ENCODE measurements at regions not wholly inside any gene's neighbourhood (a gene's known extent, or its start where the extent isn't known, plus 50 kb on each side); places are given as distances from the start of the nearest gene placed in this dataset.

DNA sequence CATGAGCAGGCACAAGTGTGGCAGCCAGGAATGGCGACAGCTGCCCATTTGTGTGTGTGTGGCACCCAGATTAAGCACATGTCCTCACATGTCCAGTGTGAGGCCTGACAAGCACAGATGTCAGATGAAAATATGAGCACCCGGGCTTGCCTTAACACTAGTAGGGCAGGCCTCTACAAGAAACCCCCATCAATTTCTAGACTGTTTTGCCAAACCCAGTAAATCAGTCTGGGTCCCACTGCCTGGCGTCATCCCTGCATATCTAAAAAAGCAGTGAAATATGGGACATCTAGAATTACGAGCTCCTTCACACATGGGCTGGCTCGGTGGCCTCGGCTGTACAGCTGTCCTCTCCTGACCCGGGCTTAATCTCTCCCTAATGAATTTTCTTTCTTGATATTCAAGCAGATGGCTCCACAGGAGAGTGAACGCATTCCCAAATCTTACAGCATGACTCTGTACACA lies 432.7 kb downstream of the FOXO1 start:
- Mint-ChIP-seq H3K4me3 (no peak overlapping the region), H3K9me3 (peaks cover 5% of the 10 kb centered on the region), H3K27ac (no peak overlapping the region), H3K36me3 (ENCODE audit: low read depth) (no peaks in the 10 kb centered on the region), H3K4me1 (peaks cover 26% of the 10 kb centered on the region), H3K27me3 (no peaks in the 10 kb centered on the region)
- ATAC-seq: no peak
- DNase-seq: no peak

DNA sequence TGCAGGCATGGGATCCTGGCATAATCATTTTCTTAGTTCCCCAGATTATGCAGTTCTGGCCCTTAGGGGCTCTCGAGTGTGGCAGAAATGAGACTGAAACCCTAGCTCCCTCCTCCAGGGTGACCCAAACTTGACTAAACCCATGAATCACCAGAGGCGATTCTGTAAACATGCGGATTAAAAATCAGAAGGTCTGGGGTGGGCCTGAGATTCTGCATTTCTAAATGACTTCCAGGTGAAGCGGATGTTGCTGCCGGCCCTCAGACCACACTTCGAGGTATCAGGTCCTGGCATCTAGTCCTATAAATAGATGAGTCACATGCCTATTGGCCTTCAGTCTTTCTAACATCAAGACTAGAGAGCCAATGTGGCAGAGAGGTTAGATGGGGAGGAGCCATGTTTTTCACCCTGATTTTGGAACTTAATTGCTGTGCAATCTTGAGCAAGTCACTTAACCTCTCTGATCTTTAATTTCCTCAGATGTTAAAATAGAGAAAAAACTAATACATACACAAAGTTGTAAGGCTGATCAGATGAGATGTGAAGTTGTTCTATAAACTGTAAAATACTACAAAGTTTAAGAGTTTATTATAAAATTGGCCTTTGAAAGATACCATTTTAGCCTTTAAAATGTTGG lies 431.2 kb downstream of the FOXO1 start:
- Mint-ChIP-seq H3K36me3 (ENCODE audit: low read depth) (no peaks in the 10 kb centered on the region), H3K27me3 (no peaks in the 10 kb centered on the region), H3K4me1 (peaks cover 18% of the 10 kb centered on the region), H3K4me3 (no peak overlapping the region), H3K9me3 (peaks cover 5% of the 10 kb centered on the region), H3K27ac (no peak overlapping the region)
- DNase-seq (no peak), ATAC-seq (peak; percentile 41)

DNA sequence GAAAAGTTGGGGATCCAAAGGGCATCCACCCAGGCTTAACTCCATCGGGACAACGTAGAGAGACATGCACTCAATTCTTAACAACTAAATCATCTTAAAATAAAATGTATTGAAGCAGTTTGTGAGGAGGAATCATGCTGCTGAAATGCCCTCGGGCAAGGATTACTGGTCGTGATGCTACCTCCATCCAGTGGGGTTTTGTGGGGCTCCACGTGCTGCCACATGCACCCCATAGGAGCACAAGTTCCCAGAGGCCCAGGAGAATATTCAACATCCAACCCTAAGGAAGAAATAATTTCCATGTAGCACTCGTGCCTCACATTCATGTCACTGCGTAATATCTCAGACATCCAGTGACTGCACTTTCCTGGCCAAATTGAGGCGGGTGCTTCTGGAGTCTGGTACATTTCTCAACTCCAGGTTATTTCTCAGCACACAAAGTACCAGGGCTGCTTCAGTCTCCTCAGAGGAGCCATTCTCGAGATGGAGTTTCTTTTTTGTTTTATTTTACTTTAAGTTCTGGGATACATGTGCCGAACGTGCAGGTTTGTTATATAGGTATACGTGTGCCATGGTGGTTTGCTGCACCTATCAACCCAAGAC lies 429.8 kb downstream of the FOXO1 start:
- DNase-seq (no peak), ATAC-seq (no peak)
- Mint-ChIP-seq H3K4me1 (peaks cover 6% of the 10 kb centered on the region), H3K27ac (no peak overlapping the region), H3K9me3 (no peaks in the 10 kb centered on the region), H3K27me3 (no peaks in the 10 kb centered on the region), H3K4me3 (no peak overlapping the region), H3K36me3 (ENCODE audit: low read depth) (no peaks in the 10 kb centered on the region)

DNA sequence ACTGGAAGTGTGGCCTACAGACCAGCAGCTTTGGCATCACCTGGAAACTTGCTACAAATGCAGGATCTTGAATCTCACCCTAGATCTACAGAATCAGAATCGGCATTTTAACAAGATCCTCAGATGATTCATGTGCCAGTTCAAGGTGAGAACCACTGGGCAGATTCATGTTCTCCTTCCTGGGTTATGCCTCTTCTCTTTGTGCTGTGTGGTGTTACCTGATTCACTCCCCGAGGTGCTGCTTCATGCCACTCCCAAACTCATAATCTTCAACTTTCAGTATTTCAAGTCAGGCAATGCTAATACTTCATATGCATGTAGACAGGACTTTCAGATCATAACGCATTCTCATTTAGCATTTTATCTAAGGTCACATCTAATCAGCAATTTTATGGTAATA lies 427.7 kb downstream of the FOXO1 start:
- no peak for ATAC-seq
- DNase-seq: no peak
- H3K36me3 Mint-ChIP-seq (ENCODE audit: low read depth): no peaks in the 10 kb centered on the region
- peaks cover 5% of the 10 kb centered on the region for H3K4me1 Mint-ChIP-seq
- H3K27ac Mint-ChIP-seq: no peak overlapping the region
- no peaks in the 10 kb centered on the region for H3K9me3 Mint-ChIP-seq
- H3K27me3 Mint-ChIP-seq: no peaks in the 10 kb centered on the region
- no peak overlapping the region for H3K4me3 Mint-ChIP-seq

DNA sequence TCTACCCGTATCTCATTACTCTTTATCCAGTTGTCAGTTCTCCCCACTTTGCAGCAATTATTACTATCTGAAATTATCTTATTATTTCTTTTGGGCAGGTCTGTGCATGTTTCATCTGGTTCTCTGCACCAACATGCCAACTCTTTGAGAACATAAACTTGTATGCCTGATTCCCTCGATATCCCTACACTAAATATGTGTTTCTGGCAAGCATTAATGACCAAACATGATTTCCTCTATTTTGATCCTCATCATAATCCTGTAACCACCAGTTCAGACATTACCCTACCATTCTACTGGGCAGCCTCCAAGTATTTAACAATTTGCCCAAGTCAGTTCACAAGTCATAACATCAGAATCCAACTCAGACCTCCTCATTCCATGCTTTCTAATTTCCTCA lies 426.1 kb downstream of the FOXO1 start:
- Mint-ChIP-seq H3K9me3 (no peaks in the 10 kb centered on the region), H3K4me1 (peaks cover under 1% of the 10 kb centered on the region), H3K27ac (no peak overlapping the region), H3K4me3 (no peak overlapping the region), H3K36me3 (ENCODE audit: low read depth) (no peaks in the 10 kb centered on the region), H3K27me3 (no peaks in the 10 kb centered on the region)
- DNase-seq: no peak
- ATAC-seq: no peak

DNA sequence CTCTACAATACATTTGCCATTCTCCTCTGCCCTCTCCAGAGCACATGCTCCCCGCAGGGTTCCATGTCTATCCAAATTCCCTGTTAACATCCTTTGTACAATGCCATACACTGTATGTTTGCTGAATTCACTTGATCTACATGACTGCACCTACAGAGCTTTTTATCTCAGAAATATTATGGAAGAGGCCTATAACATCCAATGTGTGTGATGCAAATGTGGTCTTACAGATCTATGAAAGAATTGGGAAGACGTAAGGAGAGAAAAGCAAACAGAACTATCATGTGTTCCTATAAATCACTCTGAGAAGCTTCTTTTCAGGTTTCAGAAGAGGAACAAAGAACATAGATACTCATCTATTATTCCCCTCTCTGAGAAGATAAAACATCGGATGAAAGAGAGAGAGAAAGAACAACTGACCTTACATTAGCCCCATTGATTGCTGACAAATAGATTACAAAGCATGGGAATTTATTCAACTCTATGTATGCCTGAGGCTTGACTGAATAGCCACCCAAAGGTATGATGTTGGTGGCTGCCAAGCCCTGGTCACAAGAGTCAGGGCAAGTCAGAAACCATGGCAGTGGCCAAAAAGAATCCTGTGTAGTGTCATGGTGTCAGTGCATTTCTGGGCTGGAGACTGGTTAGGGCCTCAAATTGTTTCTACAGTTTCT lies 425.2 kb downstream of the FOXO1 start:
- no peak overlapping the region for H3K4me3 Mint-ChIP-seq
- peaks cover 9% of the 10 kb centered on the region for H3K4me1 Mint-ChIP-seq
- no peak overlapping the region for H3K27ac Mint-ChIP-seq
- no peaks in the 10 kb centered on the region for H3K36me3 Mint-ChIP-seq (ENCODE audit: low read depth)
- DNase-seq: no peak
- H3K27me3 Mint-ChIP-seq: no peaks in the 10 kb centered on the region
- H3K9me3 Mint-ChIP-seq: no peaks in the 10 kb centered on the region
- no peak for ATAC-seq

DNA sequence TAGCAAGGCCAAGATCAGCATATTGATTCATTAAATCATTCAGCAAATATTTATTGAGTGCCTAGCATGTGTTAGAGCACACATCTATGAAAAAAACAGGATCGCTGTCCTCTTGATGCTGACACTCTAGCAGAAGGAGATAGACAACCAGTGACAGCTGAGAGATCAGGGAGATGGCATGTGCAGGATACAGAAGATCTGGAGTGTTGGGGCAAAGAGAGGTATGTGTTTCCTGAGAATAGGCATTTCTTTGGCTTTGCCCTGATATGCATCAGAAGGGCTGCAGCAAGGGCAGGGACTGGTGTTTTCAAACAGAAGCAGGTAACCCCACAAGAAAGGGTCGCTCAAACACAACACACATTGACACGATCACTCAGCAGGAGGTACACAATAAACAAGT lies 423.4 kb downstream of the FOXO1 start:
- Mint-ChIP-seq H3K36me3 (ENCODE audit: low read depth) (peaks cover 1% of the 10 kb centered on the region), H3K4me1 (peaks cover 19% of the 10 kb centered on the region), H3K4me3 (no peak overlapping the region)

DNA sequence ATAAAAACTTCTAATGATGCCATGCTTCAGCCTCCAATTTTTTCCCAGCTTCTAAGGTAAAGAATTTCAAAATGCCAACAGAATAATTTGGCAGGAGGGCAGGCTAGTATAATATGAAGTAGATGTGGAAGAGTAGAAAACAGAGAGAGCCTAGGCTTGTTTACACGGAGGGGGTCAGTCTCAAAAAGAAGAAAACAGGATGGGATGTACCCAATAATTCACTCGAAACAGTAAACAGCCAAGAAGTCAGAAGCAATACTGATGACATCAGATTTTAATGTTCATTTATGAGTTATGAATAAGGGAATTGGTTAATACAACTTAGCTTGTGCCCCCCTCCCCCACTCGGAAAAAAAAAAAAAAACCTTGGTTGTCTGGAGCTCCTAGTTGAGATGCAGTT lies 422.5 kb downstream of the FOXO1 start:
- no peak for ATAC-seq
- H3K4me3 Mint-ChIP-seq: no peak overlapping the region

More for the DNA sequence above, 423.4 kb downstream of the FOXO1 start:
- no peaks in the 10 kb centered on the region for H3K27me3 Mint-ChIP-seq
- H3K27ac Mint-ChIP-seq: no peak overlapping the region
- peaks cover 5% of the 10 kb centered on the region for H3K9me3 Mint-ChIP-seq
- ATAC-seq: no peak
- no peak for DNase-seq

DNA sequence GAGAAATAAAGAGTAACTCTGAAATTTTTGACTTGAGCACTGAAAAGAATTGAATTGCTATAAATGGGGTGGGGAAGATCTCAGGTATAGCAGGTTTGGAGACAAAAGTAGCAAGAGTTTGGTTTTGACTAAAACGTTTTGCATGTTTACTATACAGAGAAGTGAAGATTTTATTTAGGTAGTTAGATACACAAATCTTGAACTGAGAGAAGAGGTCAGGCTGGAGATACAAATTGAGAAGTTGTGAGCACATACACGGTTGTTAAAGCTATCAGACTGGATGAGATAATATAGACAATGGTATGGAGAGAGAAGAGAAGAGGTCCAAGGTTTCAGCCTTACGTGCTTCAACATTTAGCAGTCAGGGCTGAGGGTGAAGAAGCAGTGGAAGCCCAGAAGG lies 420.9 kb downstream of the FOXO1 start:
- Mint-ChIP-seq H3K27me3 (no peaks in the 10 kb centered on the region), H3K27ac (no peak overlapping the region), H3K9me3 (peaks cover 18% of the 10 kb centered on the region), H3K4me1 (peaks cover 31% of the 10 kb centered on the region), H3K4me3 (no peak overlapping the region), H3K36me3 (ENCODE audit: low read depth) (peaks cover 10% of the 10 kb centered on the region)
- ATAC-seq (no peak), DNase-seq (no peak)

More for the DNA sequence above, 422.5 kb downstream of the FOXO1 start:
- peaks cover 14% of the 10 kb centered on the region for H3K9me3 Mint-ChIP-seq
- peaks cover 27% of the 10 kb centered on the region for H3K4me1 Mint-ChIP-seq
- peaks cover 7% of the 10 kb centered on the region for H3K36me3 Mint-ChIP-seq (ENCODE audit: low read depth)
- H3K27ac Mint-ChIP-seq: no peak overlapping the region
- DNase-seq: no peak
- H3K27me3 Mint-ChIP-seq: no peaks in the 10 kb centered on the region

DNA sequence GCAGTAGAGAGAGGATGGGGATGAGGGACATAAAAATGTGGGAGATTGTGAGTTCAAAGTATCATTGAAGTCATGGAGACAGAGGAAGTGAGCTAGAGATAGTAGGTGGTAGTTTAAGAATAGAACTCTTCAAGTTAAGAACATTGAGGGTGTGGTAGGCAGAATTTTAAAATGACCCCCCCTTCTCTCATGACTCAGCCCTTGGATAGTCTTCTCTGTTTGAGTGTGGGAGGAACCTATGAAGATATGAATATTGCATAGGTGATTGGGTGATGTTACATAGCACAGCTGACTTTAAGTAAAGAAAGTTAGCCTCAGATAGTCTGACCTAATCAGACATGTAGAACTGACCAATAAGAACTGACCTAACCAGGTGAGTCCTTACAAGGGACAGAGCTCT lies 418.6 kb downstream of the FOXO1 start:
- DNase-seq (no peak), ATAC-seq (peak; percentile 45)
- Mint-ChIP-seq H3K27me3 (no peaks in the 10 kb centered on the region), H3K36me3 (ENCODE audit: low read depth) (peaks cover 10% of the 10 kb centered on the region), H3K9me3 (peaks cover 18% of the 10 kb centered on the region), H3K4me3 (no peak overlapping the region), H3K27ac (no peak overlapping the region), H3K4me1 (peaks cover 53% of the 10 kb centered on the region)

DNA sequence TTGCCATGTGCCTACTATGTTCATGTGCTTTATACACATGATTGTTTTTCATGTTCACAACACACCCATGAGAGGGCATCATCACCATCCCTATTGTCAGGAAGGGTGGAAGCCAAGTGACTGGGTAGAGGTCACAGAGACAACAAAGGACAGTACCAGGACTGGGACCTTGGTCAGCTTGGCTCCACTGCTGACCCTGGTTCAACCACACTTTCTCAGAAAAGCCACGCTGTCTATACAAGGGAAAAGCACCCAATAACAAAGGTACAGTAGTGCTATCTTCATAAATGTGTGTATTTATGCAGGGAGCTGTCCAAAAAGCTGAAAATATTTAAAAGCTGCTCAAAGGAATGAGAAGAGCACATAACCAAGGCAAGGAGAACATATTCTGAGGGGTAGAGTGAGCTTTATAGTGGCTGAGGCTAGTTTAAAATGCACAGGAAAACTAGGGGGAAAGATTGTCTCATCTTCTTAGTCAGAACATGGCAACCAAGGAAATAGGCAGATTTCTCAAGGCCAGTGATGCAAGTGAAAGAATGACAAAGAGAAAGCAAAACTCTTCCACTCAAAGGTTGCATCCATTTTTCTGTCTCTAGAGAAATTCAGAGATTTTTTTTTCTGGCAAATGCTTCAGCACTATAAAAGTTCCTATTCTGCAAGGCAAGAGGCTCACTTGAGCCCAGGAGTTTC lies 415.0 kb downstream of the FOXO1 start:
- peaks cover 20% of the 10 kb centered on the region for H3K9me3 Mint-ChIP-seq

DNA sequence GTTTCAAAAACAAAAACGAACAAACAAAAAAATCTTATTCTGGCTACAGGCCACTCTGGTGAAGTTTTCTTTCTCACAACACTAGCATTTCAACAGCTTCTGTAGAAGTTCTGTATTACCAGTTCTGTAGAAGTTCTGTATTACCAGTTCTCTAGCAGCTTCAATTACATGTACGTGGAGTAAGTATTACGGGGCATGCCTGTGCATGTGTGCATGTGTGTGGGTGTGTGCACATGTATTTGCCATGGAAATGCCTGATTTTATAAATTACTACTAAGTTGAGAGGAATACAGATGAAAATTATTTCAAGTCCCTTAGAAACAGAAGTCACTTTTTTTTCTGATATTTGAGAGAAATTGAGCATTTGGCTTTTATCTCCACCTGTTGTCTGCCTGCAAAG lies 414.2 kb downstream of the FOXO1 start:
- DNase-seq (no peak), ATAC-seq (no peak)
- Mint-ChIP-seq H3K36me3 (ENCODE audit: low read depth) (peaks cover 10% of the 10 kb centered on the region), H3K27ac (no peak overlapping the region), H3K4me3 (no peak overlapping the region), H3K27me3 (no peaks in the 10 kb centered on the region), H3K9me3 (peaks cover 22% of the 10 kb centered on the region), H3K4me1 (peaks cover 51% of the 10 kb centered on the region)

More for the DNA sequence above, 415.0 kb downstream of the FOXO1 start:
- Mint-ChIP-seq H3K36me3 (ENCODE audit: low read depth) (peaks cover 10% of the 10 kb centered on the region), H3K4me3 (no peak overlapping the region), H3K4me1 (peaks cover 51% of the 10 kb centered on the region), H3K27ac (peak overlapping the region; percentile 87), H3K27me3 (no peaks in the 10 kb centered on the region)
- no peak for DNase-seq
- ATAC-seq: peak; percentile 92

DNA sequence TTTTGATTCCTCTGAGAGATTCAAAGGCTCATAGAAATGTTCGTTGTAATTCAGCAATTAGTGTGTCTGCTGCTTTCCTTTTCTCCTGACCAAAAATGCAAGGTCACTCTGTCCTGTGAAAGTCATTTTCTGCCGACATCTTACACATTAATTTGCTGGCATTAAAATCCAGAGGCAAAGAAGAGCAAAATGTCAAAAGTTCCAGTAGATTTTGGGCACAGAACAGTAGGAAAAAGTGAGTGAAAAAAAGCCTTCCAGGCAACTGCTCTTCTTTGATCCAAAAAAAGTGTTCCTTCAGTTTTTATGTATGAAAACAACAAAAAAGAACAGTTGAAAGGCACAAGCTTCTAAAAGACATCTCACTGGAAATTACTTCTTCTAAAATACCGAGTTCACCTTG lies 413.8 kb downstream of the FOXO1 start:
- no peaks in the 10 kb centered on the region for H3K27me3 Mint-ChIP-seq
- ATAC-seq (no peak), DNase-seq (no peak)
- H3K4me1 Mint-ChIP-seq: peaks cover 47% of the 10 kb centered on the region
- H3K36me3 Mint-ChIP-seq (ENCODE audit: low read depth): peaks cover 9% of the 10 kb centered on the region
- peak overlapping the region; percentile 40 for H3K27ac Mint-ChIP-seq
- H3K9me3 Mint-ChIP-seq: peaks cover 19% of the 10 kb centered on the region
- H3K4me3 Mint-ChIP-seq: no peak overlapping the region

DNA sequence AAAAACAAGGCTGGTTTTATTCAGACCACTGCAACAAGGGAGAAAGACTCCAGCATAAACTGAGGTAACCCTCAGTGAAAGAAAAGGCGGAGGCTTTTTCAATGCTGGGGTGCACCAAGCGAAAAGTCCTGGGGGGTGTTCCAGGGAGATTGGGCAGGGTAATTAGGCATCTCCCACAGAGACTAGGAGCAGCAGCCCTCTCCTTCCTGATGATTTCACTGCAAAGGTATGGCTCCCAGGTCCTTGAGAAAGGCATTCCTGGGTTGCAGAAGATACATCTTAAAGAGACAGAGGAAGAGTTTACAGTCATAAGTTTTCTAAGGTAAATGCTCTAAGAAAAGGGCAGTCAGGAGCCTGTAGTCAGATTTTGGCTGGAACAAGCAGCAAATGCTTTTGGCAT lies 412.0 kb downstream of the FOXO1 start:
- H3K27me3 Mint-ChIP-seq: no peaks in the 10 kb centered on the region
- DNase-seq (no peak), ATAC-seq (no peak)
- peaks cover 44% of the 10 kb centered on the region for H3K4me1 Mint-ChIP-seq
- no peak overlapping the region for H3K4me3 Mint-ChIP-seq
- peaks cover 3% of the 10 kb centered on the region for H3K36me3 Mint-ChIP-seq (ENCODE audit: low read depth)
- peaks cover 4% of the 10 kb centered on the region for H3K9me3 Mint-ChIP-seq
- H3K27ac Mint-ChIP-seq: no peak overlapping the region

DNA sequence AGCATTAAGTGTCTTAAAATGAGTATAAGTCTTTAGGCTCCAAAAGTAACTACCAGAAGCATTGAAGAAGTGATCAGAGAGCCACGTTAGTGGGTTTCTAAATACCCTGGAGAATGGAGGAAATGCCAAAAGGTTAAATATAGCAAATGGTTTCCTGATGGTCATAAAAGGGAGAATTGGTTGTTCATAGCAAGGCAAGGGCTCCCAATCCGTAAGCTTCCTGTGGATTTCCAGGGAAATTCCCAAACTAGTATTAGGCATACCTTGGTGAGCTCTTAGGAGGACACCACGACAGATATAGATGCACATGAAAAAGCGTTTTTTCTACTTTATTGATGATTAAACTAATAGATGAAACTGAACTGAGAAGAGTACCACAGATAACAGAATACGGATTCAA lies 410.9 kb downstream of the FOXO1 start:
- DNase-seq: no peak
- no peak overlapping the region for H3K4me3 Mint-ChIP-seq
- no peak overlapping the region for H3K27ac Mint-ChIP-seq
- no peaks in the 10 kb centered on the region for H3K27me3 Mint-ChIP-seq
- ATAC-seq: no peak
- H3K9me3 Mint-ChIP-seq: peaks cover 5% of the 10 kb centered on the region
- no peaks in the 10 kb centered on the region for H3K36me3 Mint-ChIP-seq (ENCODE audit: low read depth)
- H3K4me1 Mint-ChIP-seq: peaks cover 40% of the 10 kb centered on the region
